Brain microvascular endothelial cell (primary cell): ENCODE measurements at regions not wholly inside any gene's neighbourhood (a gene's known extent, or its start where the extent isn't known, plus 50 kb on each side); places are given as distances from the start of the nearest gene placed in this dataset.

ENCODE experiments used
- DNase-seq: peaks from one replicate; pipeline ENCODE4 v3.0.0-alpha.2; 2020
- H3K27ac ChIP-seq: fragments of 250-450 bp; sonication (Bioruptor Pico); 2 replicates; pipeline ENCODE4 v1.5.1; 2020; ENCODE audit warnings: mild to moderate bottlenecking, moderate library complexity
- H3K27me3 ChIP-seq: fragments of 250-450 bp; sonication (Bioruptor Pico); replicated peaks from 2 replicates; pipeline ENCODE4 v1.5.1; 2020; ENCODE audit warnings: mild to moderate bottlenecking
- H3K36me3 ChIP-seq: fragments of 250-450 bp; sonication (Bioruptor Pico); replicated peaks from 2 replicates; pipeline ENCODE4 v1.5.1; 2020; ENCODE audit warnings: mild to moderate bottlenecking
- H3K4me3 ChIP-seq: 2 replicates; pipeline ENCODE4 v1.5.1; 2011; ENCODE audit warnings: low read depth, mild to moderate bottlenecking, control low read depth, low read length, moderate library complexity
- in situ Hi-C: cut with HindIII; loops from 2 replicates; pipeline ENCODE4 v1.10.0; 2017; ENCODE audit warnings: low sequenced_read_pairs, low pct_ligation_motif_present
- TF ChIP-seq, protein P1 (sequence below): IDR thresholded peaks from 2 replicates; pipeline ENCODE4 v1.5.1; 2011; ENCODE audit warnings: low read depth, mild to moderate bottlenecking, moderate library complexity, low read length, control low read depth, inconsistent platforms; ENCODE audit errors: missing control alignments

DNA sequence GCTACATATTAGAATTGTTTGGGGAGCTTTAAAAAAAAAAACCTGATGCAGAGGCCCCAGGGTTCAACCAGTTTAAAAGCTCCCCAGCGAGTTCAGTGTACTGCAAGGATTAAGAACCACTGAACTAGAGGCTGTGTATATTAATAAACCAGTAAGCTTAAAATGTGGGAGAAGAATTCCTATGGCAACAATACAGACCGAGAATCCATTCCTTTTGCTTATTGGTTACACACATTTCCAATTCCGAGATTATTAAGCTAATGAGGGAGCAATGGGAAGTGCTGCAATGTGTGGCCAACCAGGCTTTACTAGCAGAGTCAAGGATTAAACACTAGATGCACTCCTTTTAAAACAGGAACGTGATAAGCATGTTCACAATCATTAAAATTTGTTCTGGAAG is 204.4 kb downstream of the TDRD15 start:
- TF ChIP-seq, protein P1, sequence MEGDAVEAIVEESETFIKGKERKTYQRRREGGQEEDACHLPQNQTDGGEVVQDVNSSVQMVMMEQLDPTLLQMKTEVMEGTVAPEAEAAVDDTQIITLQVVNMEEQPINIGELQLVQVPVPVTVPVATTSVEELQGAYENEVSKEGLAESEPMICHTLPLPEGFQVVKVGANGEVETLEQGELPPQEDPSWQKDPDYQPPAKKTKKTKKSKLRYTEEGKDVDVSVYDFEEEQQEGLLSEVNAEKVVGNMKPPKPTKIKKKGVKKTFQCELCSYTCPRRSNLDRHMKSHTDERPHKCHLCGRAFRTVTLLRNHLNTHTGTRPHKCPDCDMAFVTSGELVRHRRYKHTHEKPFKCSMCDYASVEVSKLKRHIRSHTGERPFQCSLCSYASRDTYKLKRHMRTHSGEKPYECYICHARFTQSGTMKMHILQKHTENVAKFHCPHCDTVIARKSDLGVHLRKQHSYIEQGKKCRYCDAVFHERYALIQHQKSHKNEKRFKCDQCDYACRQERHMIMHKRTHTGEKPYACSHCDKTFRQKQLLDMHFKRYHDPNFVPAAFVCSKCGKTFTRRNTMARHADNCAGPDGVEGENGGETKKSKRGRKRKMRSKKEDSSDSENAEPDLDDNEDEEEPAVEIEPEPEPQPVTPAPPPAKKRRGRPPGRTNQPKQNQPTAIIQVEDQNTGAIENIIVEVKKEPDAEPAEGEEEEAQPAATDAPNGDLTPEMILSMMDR = no peak
- no peak for DNase-seq
- Histone ChIP-seq H3K27me3 (no peaks in the 10 kb centered on the region), H3K27ac (no peak overlapping the region), H3K36me3 (no peaks in the 10 kb centered on the region), H3K4me3 (no peak overlapping the region)
- in situ Hi-C loops = no loop called here

DNA sequence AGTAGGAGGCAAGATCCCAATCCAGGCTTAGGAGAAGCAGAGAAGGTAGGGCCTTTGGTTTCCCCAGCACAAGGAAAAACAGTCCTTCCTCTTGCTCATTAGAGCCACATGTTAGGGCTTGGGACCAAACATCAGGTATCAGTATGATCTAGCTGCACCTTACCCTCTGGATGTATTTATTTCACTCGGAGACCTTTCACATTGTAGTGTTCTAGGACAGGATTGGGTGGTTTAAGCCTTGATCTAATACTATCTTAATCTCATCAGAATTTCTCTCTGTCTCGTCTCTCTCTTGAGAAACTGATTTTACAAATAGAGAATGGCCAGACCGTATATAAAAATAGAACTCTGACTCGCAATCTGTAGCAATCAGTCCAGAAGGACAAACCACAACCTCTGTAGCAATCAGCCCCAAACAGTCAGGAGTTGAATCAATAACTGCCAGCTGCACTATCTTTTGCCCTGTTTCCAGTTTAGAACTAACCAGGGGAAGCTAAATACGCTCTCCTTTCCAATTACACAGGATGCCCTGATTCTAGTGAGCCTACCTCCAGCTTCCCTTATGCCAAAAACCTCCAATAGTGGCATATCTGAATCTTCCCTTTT is 207.1 kb downstream of the TDRD15 start:
- H3K27me3 ChIP-seq = no peaks in the 10 kb centered on the region
- H3K4me3 ChIP-seq = no peak overlapping the region
- no peaks in the 10 kb centered on the region for H3K36me3 ChIP-seq
- TF ChIP-seq, protein P1 = no peak
- H3K27ac ChIP-seq = no peak overlapping the region
- DNase-seq = no peak
- in situ Hi-C loops = no loop called here

GRCh38 chr2:21331625-21332370 is 208.0 kb downstream of the TDRD15 start:
- no peaks in the 10 kb centered on the region for H3K36me3 ChIP-seq
- TF ChIP-seq, protein P1 = no peak
- no peaks in the 10 kb centered on the region for H3K27me3 ChIP-seq
- H3K27ac ChIP-seq = no peak overlapping the region
- in situ Hi-C loops = no loop called here
- DNase-seq = no peak
- no peak overlapping the region for H3K4me3 ChIP-seq

DNA sequence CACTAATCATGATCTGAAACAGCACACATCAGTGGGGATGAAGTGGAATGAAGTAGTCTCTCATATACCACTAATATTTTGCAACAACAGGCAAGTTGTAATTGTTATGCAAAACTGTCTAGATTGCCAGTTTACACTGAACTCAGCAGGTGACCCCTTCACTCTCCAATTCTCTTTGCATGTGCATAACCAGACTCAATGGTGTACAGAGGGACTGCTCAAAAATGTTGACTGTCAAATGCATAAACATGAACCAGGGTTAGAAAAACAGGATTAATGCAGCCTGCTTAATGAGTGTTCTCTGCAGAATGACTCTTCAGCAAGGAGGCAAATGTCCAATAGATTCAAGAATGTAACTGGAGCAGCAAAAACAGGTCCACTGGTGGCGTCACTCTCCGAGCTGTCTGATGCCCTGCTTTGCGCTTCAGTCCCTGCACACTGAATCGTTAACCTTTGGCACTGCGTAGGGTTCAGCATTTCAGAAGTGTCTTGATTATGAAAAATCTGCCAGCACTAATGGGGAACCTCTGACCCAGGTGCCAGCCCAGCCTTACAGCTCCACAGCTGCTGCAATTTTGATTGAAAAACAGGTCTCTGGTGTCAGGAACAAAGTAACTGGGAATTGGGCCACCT is 209.3 kb downstream of the TDRD15 start:
- TF ChIP-seq, protein P1 = no peak
- Histone ChIP-seq H3K4me3 (no peak overlapping the region), H3K27ac (no peak overlapping the region), H3K27me3 (no peaks in the 10 kb centered on the region), H3K36me3 (no peaks in the 10 kb centered on the region)
- DNase-seq = no peak
- in situ Hi-C loops = no loop called here

- DNase-seq = no peak
- TF ChIP-seq, protein P1 = no peak
- no peaks in the 10 kb centered on the region for H3K27me3 ChIP-seq
Measured at GRCh38 chr2:21333684-21334083, 209.9 kb downstream of the TDRD15 start.

More at GRCh38 chr2:21333684-21334083, 209.9 kb downstream of the TDRD15 start:
- in situ Hi-C loops = no loop called here
- Histone ChIP-seq H3K36me3 (no peaks in the 10 kb centered on the region), H3K27ac (no peak overlapping the region), H3K4me3 (no peak overlapping the region)
